Erythroblast (primary cell): ENCODE measurements at regions not wholly inside any gene's neighbourhood (a gene's known extent, or its start where the extent isn't known, plus 50 kb on each side); places are given as distances from the start of the nearest gene placed in this dataset.

Source experiments
- GATA1 ChIP-seq: IDR thresholded peaks from 2 replicates; pipeline ENCODE4 v1.6.1; 2011; ENCODE audit warnings: low read depth, mild to moderate bottlenecking, control low read depth, low read length, moderate library complexity
- POLR2A ChIP-seq: IDR thresholded peaks from 2 replicates; pipeline ENCODE4 v1.6.1; 2011; ENCODE audit warnings: mild to moderate bottlenecking, low read length

- TF ChIP-seq POLR2A, result no peak
- no peak for TF ChIP-seq GATA1
These were observed 179.5 kb downstream of the CEP135 start for GRCh38 chr4:56128213-56128612.
